SK-N-SH treated with all-trans-retinoic acid at 6 μM for 48 hours (cell line): ENCODE measurements at regions not wholly inside any gene's neighbourhood (a gene's known extent, or its start where the extent isn't known, plus 50 kb on each side); places are given as distances from the start of the nearest gene placed in this dataset.

ENCODE experiments used
- ATAC-seq: fragments of 200-7000 bp; cut with Tn5 transposase; 3 replicates; pipeline ENCODE4 v1.9.1; 2020; ENCODE audit warnings: mild to moderate bottlenecking, moderate library complexity
- ARNTL ChIP-seq: fragments of 450-650 bp; formaldehyde crosslinking; IDR thresholded peaks from 2 replicates; pipeline ENCODE4 v1.5.0; 2020; ENCODE audit warnings: low read depth, mild to moderate bottlenecking, moderate library complexity, borderline replicate concordance
- CREB5 ChIP-seq: fragments of 250-450 bp; sonication (Bioruptor Pico); IDR thresholded peaks from 2 replicates; pipeline ENCODE4 v1.5.1; 2020; ENCODE audit warnings: low read depth, mild to moderate bottlenecking, moderate library complexity
- CSDC2 ChIP-seq: fragments of 250-450 bp; sonication (Bioruptor Pico); IDR thresholded peaks from 2 replicates; pipeline ENCODE4 v1.5.0; 2020; ENCODE audit warnings: mild to moderate bottlenecking, moderate library complexity
- ESRRG ChIP-seq: fragments of 250-450 bp; sonication (Bioruptor Pico); IDR thresholded peaks from 2 replicates; pipeline ENCODE4 v1.6.1; 2021; ENCODE audit warnings: mild to moderate bottlenecking
- GLIS3 ChIP-seq: fragments of 250-450 bp; sonication (Bioruptor Pico); IDR thresholded peaks from 2 replicates; pipeline ENCODE4 v1.5.0; 2020; ENCODE audit warnings: mild to moderate bottlenecking, moderate library complexity
- ISL1 ChIP-seq: fragments of 250-450 bp; sonication (Bioruptor Pico); IDR thresholded peaks from 2 replicates; pipeline ENCODE4 v2.1.2; 2022; ENCODE audit warnings: mild to moderate bottlenecking, moderate library complexity
- OSR1 ChIP-seq: fragments of 250-450 bp; sonication (Bioruptor Pico); IDR thresholded peaks from 2 replicates; pipeline ENCODE4 v1.8.0; 2022; ENCODE audit warnings: moderate library complexity, mild to moderate bottlenecking, inconsistent platforms
- PATZ1 ChIP-seq: fragments of 250-450 bp; sonication (Bioruptor Pico); IDR thresholded peaks from 2 replicates; pipeline ENCODE4 v1.8.0; 2020; ENCODE audit warnings: mild to moderate bottlenecking, moderate library complexity, borderline replicate concordance
- PPARA ChIP-seq: fragments of 250-450 bp; sonication (Bioruptor Pico); IDR thresholded peaks from 2 replicates; pipeline ENCODE4 v1.5.0; 2020; ENCODE audit warnings: mild to moderate bottlenecking, borderline replicate concordance
- RARB ChIP-seq: fragments of 250-450 bp; sonication (Bioruptor Pico); IDR thresholded peaks from 2 replicates; pipeline ENCODE4 v1.8.0; 2021; ENCODE audit warnings: mild to moderate bottlenecking, moderate library complexity
- SNAI2 ChIP-seq: fragments of 250-450 bp; sonication (Bioruptor Pico); IDR thresholded peaks from 2 replicates; pipeline ENCODE4 v1.5.0; 2020; ENCODE audit warnings: mild to moderate bottlenecking, moderate library complexity
- TOX ChIP-seq: fragments of 250-450 bp; sonication (Bioruptor Pico); IDR thresholded peaks from 2 replicates; pipeline ENCODE4 v1.8.0; 2021; ENCODE audit warnings: mild to moderate bottlenecking, moderate library complexity, borderline replicate concordance
- TSHZ2 ChIP-seq: fragments of 250-450 bp; sonication (Bioruptor Pico); IDR thresholded peaks from 2 replicates; pipeline ENCODE4 v1.5.0; 2020; ENCODE audit warnings: mild to moderate bottlenecking, moderate library complexity
- ZC3H10 ChIP-seq: fragments of 250-450 bp; sonication (Bioruptor Pico); IDR thresholded peaks from 2 replicates; pipeline ENCODE4 v1.5.1; 2021; ENCODE audit warnings: mild to moderate bottlenecking, moderate library complexity
- ZFP3 ChIP-seq: fragments of 250-450 bp; sonication (Bioruptor Pico); IDR thresholded peaks from 2 replicates; pipeline ENCODE4 v1.5.0; 2020; ENCODE audit warnings: mild to moderate bottlenecking, moderate library complexity
- ZNF70 ChIP-seq: fragments of 450-650 bp; formaldehyde crosslinking; IDR thresholded peaks from 2 replicates; pipeline ENCODE4 v1.5.0; 2020; ENCODE audit warnings: mild to moderate bottlenecking, moderate library complexity
- ZNF8 ChIP-seq: fragments of 450-650 bp; formaldehyde crosslinking; IDR thresholded peaks from 2 replicates; pipeline ENCODE4 v1.5.0; 2020; ENCODE audit warnings: mild to moderate bottlenecking, moderate library complexity
- TF ChIP-seq, protein P1 (sequence below): fragments of 250-450 bp; sonication (Bioruptor Pico); IDR thresholded peaks from 2 replicates; pipeline ENCODE4 v1.5.1; 2021; ENCODE audit warnings: mild to moderate bottlenecking, moderate library complexity

GRCh38 chr3:31103181-31103580, 208.7 kb upstream of the GADL1 start:
- no peak for ATAC-seq
- no peak for TF ChIP-seq PATZ1 (CRISPR knock-in tag)
- TF ChIP-seq PPARA: no peak
- TF ChIP-seq ISL1 (CRISPR knock-in tag): no peak
- no peak for TF ChIP-seq ESRRG (CRISPR knock-in tag)
- no peak for TF ChIP-seq ZFP3 (CRISPR knock-in tag)
- TF ChIP-seq GLIS3 (CRISPR knock-in tag): no peak
- TF ChIP-seq SNAI2: no peak
- TF ChIP-seq ZNF8: no peak
- TF ChIP-seq CREB5 (CRISPR knock-in tag): no peak
- TF ChIP-seq CSDC2: no peak
- TF ChIP-seq RARB (CRISPR knock-in tag): no peak
- no peak for TF ChIP-seq ARNTL
- no peak for TF ChIP-seq OSR1 (CRISPR knock-in tag)
- TF ChIP-seq TSHZ2: no peak
- TF ChIP-seq, protein P1, sequence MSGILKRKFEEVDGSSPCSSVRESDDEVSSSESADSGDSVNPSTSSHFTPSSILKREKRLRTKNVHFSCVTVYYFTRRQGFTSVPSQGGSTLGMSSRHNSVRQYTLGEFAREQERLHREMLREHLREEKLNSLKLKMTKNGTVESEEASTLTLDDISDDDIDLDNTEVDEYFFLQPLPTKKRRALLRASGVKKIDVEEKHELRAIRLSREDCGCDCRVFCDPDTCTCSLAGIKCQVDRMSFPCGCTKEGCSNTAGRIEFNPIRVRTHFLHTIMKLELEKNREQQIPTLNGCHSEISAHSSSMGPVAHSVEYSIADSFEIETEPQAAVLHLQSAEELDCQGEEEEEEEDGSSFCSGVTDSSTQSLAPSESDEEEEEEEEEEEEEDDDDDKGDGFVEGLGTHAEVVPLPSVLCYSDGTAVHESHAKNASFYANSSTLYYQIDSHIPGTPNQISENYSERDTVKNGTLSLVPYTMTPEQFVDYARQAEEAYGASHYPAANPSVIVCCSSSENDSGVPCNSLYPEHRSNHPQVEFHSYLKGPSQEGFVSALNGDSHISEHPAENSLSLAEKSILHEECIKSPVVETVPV: no peak

GRCh38 chr3:31103623-31104180, 209.2 kb upstream of the GADL1 start:
- no peak for TF ChIP-seq ZNF70
- no peak for ATAC-seq

GRCh38 chr3:31105011-31105410, 210.6 kb upstream of the GADL1 start:
- no peak for ATAC-seq
- no peak for TF ChIP-seq OSR1 (CRISPR knock-in tag)
- TF ChIP-seq TOX (CRISPR knock-in tag): no peak
- no peak for TF ChIP-seq ZFP3 (CRISPR knock-in tag)
- TF ChIP-seq ARNTL: no peak
- no peak for TF ChIP-seq PATZ1 (CRISPR knock-in tag)
- no peak for TF ChIP-seq ISL1 (CRISPR knock-in tag)
- no peak for TF ChIP-seq TSHZ2
- no peak for TF ChIP-seq ZC3H10 (CRISPR knock-in tag)
